Kidney (tissue), 13 donors: ENCODE measurements at regions not wholly inside any gene's neighbourhood (a gene's known extent, or its start where the extent isn't known, plus 50 kb on each side); places are given as distances from the start of the nearest gene placed in this dataset.

Experiments used
- DNase-seq, 5 donors: peaks; one replicate each; pipeline ENCODE4 v3.0.0-alpha.2; 2013 to 2020
- FAIRE-seq: peaks from 2 replicates; lab custom pipeline; 2012; peaks lifted over from hg19 to GRCh38; lab: Jason Lieb, UNC
- H3K27ac ChIP-seq, 2 donors: one replicate each; pipeline ENCODE4 v1.7.0; 2013; ENCODE audit warnings: low read depth in 2 of 2, low read length in 2 of 2, inconsistent platforms in 1 of 2
- H3K27me3 ChIP-seq: one replicate; pipeline ENCODE4 v1.7.1; 2013; ENCODE audit warnings: low read length, inconsistent platforms; ENCODE audit not compliant: control insufficient read depth, insufficient read depth
- H3K36me3 ChIP-seq, 3 donors: one replicate each; pipeline versions ENCODE4 v1.7.0 to v1.7.1; 2013; ENCODE audit warnings: low read length in 3 of 3, control low read depth in 1 of 3, inconsistent platforms in 1 of 3; ENCODE audit not compliant: insufficient read depth in 3 of 3, control insufficient read depth in 2 of 3
- H3K4me1 ChIP-seq, 3 donors: one replicate each; pipeline versions ENCODE4 v1.7.0 to v1.7.1; 2013; ENCODE audit warnings: low read length in 3 of 3, inconsistent platforms in 1 of 3, low read depth in 1 of 3; ENCODE audit not compliant: control insufficient read depth in 2 of 3, insufficient read depth in 2 of 3
- H3K4me3 ChIP-seq, 3 donors: one replicate each; pipeline versions ENCODE4 v1.7.0 to v1.8.1; 2013; ENCODE audit warnings: low read length in 3 of 3, control low read depth in 1 of 3, inconsistent platforms in 1 of 3
- H3K9ac ChIP-seq, 3 donors: one replicate each; pipeline versions ENCODE4 v1.7.0 to v1.7.1; 2013; ENCODE audit warnings: low read length in 3 of 3, control low read depth in 1 of 3, inconsistent platforms in 1 of 3
- H3K9me3 ChIP-seq, 3 donors: one replicate each; pipeline versions ENCODE4 v1.7.0 to v1.7.1; 2013; ENCODE audit warnings: low read length in 3 of 3, control low read depth in 1 of 3, inconsistent platforms in 1 of 3; ENCODE audit not compliant: control insufficient read depth in 2 of 3, insufficient read depth in 1 of 3
- intact Hi-C: fragments of 100-400 bp; cut with DNase I; formaldehyde crosslinking; loops from one replicate; pipeline ENCODE4 v1.11.1; 2022
- TF ChIP-seq, protein P1 (sequence below): IDR thresholded peaks from 3 replicates; pipeline ENCODE4 v1.5.1; 2012; ENCODE audit warnings: mild to moderate bottlenecking, moderate library complexity, borderline replicate concordance; ENCODE audit not compliant: insufficient read depth; ENCODE audit errors: extremely low read depth
- donor health status: control.
- donor health status: control.
- donor health status: control.
- donor health status: control.
- donor health status: control.
- donor health status: DM: yes; HTN: yes; CAD: no.
- donor health status: Normal renal cell carcinoma (clear cell type).

DNA sequence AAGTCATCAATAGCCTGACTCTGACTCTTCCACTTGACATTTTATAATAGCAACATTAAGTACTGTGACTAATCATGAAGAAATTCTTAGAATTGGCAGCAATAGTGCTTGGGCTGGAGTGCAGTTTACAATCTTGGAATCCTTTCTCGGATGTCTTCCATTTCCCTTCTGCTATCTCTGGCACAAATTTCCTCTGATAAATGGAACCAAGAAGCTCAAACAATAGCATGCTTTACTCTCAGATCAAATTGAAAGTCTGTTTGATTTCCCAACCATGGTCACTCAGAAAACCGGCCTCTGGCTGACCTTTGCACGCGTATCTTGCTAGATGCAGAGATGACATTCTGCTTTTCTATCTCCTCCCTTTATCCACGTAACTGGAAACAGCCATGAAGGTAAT is 99.0 kb upstream of the SPANXC start:
- Histone ChIP-seq H3K9ac (no peak overlapping the region), H3K27me3 (no peaks in the 10 kb centered on the region), H3K27ac (no peak overlapping the region), H3K36me3 (no peaks in the 10 kb centered on the region), H3K4me3 (no peak overlapping the region), H3K9me3 (no peaks in the 10 kb centered on the region), H3K4me1 (no peaks in the 10 kb centered on the region)
- intact Hi-C loops, result no loop called here
- TF ChIP-seq, protein P1, sequence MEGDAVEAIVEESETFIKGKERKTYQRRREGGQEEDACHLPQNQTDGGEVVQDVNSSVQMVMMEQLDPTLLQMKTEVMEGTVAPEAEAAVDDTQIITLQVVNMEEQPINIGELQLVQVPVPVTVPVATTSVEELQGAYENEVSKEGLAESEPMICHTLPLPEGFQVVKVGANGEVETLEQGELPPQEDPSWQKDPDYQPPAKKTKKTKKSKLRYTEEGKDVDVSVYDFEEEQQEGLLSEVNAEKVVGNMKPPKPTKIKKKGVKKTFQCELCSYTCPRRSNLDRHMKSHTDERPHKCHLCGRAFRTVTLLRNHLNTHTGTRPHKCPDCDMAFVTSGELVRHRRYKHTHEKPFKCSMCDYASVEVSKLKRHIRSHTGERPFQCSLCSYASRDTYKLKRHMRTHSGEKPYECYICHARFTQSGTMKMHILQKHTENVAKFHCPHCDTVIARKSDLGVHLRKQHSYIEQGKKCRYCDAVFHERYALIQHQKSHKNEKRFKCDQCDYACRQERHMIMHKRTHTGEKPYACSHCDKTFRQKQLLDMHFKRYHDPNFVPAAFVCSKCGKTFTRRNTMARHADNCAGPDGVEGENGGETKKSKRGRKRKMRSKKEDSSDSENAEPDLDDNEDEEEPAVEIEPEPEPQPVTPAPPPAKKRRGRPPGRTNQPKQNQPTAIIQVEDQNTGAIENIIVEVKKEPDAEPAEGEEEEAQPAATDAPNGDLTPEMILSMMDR, result no peak
- FAIRE-seq (peak; percentile 46), DNase-seq (peak in 1 of 5 donors; percentile 2)

DNA sequence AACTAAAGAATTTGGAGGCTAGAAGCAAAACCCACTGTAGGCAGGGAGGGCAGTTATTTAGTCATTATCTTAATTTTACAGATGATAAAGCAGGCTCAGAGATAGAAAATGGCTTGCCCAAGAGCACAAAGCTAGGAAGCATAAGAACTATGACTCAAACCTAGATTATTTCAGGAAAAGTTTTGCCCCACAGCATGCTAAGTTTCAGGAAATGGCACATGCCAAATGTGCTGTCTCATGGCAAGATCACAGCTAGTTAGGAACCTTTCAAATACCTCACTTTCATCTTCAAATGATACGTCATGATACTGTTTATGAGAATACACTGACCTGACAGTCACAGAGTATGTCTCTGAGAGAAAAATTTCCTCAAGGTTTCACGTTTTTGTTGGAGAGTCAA is 78.5 kb upstream of the SPANXC start:
- FAIRE-seq (no peak), DNase-seq (no peak)
- H3K4me3 ChIP-seq, result no peak overlapping the region
- H3K36me3 ChIP-seq, result no peaks in the 10 kb centered on the region
- H3K27me3 ChIP-seq, result no peaks in the 10 kb centered on the region
- TF ChIP-seq, protein P1, result no peak
- intact Hi-C loops, result no loop called here
- no peak overlapping the region for H3K9ac ChIP-seq
- no peaks in the 10 kb centered on the region for H3K9me3 ChIP-seq
- no peaks in the 10 kb centered on the region for H3K4me1 ChIP-seq
- no peak overlapping the region for H3K27ac ChIP-seq

DNA sequence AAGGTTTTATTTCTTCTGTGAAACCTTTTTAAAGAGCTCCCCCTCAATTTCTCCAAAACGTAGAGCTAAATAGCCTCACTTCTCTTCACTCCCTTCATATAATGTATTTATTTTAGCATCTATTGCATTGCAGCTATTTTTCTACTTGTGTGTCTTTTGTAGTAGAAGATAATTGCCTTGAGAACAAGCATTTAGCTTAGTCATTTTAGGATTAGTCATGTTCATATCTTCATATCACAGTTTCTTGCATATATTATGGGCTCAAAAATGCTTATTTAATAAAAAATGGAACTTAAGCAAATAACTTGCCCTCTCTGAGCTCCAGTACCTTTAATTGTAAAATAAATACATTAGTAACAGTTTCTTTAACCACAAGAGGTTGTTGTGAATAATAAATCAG is 72.1 kb upstream of the SPANXC start:
- no peaks in the 10 kb centered on the region for H3K36me3 ChIP-seq
- no peaks in the 10 kb centered on the region for H3K27me3 ChIP-seq
- H3K4me3 ChIP-seq, result no peak overlapping the region
- no peaks in the 10 kb centered on the region for H3K9me3 ChIP-seq
- TF ChIP-seq, protein P1, result no peak
- DNase-seq, result no peak
- no peak for FAIRE-seq
- H3K27ac ChIP-seq, result no peak overlapping the region
- H3K9ac ChIP-seq, result no peak overlapping the region
- no peaks in the 10 kb centered on the region for H3K4me1 ChIP-seq
- intact Hi-C loops, result no loop called here

DNA sequence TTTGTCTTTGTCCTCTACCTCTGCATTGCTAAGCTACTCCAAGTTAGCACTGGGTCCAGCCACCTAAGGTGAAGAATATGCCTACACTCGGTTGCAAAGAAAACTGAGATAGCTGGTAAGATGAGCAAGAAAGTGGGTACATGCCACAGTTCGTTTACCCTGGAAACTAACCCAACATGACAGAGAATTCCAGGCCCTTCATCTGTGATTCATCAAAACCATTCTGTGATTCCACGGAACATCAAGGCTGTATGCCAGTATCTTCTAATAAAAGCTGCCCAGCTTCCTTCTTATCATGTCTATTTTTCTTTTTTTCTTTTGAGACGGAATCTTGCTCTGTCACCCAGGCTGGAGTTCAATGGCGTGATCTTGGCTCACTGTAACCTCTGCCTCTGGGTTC is 58.7 kb upstream of the SPANXC start:
- no peak overlapping the region for H3K9ac ChIP-seq
- no peak for FAIRE-seq
- H3K4me1 ChIP-seq, result no peaks in the 10 kb centered on the region
- no peaks in the 10 kb centered on the region for H3K27me3 ChIP-seq
- no peak overlapping the region for H3K4me3 ChIP-seq
- no peaks in the 10 kb centered on the region for H3K9me3 ChIP-seq
- no peak overlapping the region for H3K27ac ChIP-seq
- H3K36me3 ChIP-seq, result no peaks in the 10 kb centered on the region
- TF ChIP-seq, protein P1, result no peak
- intact Hi-C loops, result no loop called here
- DNase-seq, result no peak
